Endodermal cell (in vitro differentiated cells): ENCODE measurements at regions not wholly inside any gene's neighbourhood (a gene's known extent, or its start where the extent isn't known, plus 50 kb on each side); places are given as distances from the start of the nearest gene placed in this dataset.

ENCODE experiments used
- DNase-seq: peaks from one replicate; pipeline ENCODE4 v3.0.0-alpha.2; 2017
- H3K27ac ChIP-seq: 2 replicates; pipeline ENCODE4 v1.5.1; 2013; ENCODE audit warnings: mild to moderate bottlenecking, low read depth, low read length, moderate library complexity
- H3K27me3 ChIP-seq: 2 replicates; pipeline ENCODE4 v1.6.1; 2013; ENCODE audit warnings: mild to moderate bottlenecking, low read length, moderate library complexity; ENCODE audit not compliant: insufficient read depth, control insufficient read depth, poor library complexity, severe bottlenecking
- H3K36me3 ChIP-seq: 2 replicates; pipeline ENCODE4 v1.7.0; 2013; ENCODE audit warnings: mild to moderate bottlenecking, low read length, moderate library complexity; ENCODE audit not compliant: control insufficient read depth, insufficient read depth
- H3K4me1 ChIP-seq: one replicate; pipeline ENCODE4 v1.7.0; 2013; ENCODE audit warnings: low read length; ENCODE audit not compliant: control insufficient read depth, insufficient read depth
- H3K4me3 ChIP-seq: 2 replicates; pipeline ENCODE4 v1.5.1; 2013; ENCODE audit warnings: mild to moderate bottlenecking, low read length, moderate library complexity
- H3K9ac ChIP-seq: 2 replicates; pipeline ENCODE4 v1.6.1; 2013; ENCODE audit warnings: mild to moderate bottlenecking, low read length, moderate library complexity; ENCODE audit not compliant: poor library complexity, severe bottlenecking; ENCODE audit errors: extremely low read depth
- H3K9me3 ChIP-seq: 2 replicates; pipeline ENCODE4 v1.6.1; 2013; ENCODE audit warnings: mild to moderate bottlenecking, low read length, moderate library complexity; ENCODE audit not compliant: control insufficient read depth
- H3K27ac Mint-ChIP-seq: 2 replicates; pipeline ENCODE4 v1.8.0; 2020; ENCODE audit warnings: mixed read lengths
- H3K27me3 Mint-ChIP-seq: 2 replicates; pipeline ENCODE4 v1.8.0; 2021; ENCODE audit warnings: mild to moderate bottlenecking, mixed read lengths; ENCODE audit not compliant: insufficient read depth
- H3K36me3 Mint-ChIP-seq: 2 replicates; pipeline ENCODE4 v1.8.0; 2020; ENCODE audit warnings: low read depth, mixed read lengths
- H3K4me1 Mint-ChIP-seq: 2 replicates; pipeline ENCODE4 v1.8.0; 2020; ENCODE audit warnings: mixed read lengths
- H3K4me3 Mint-ChIP-seq: 2 replicates; pipeline ENCODE4 v1.8.0; 2020; ENCODE audit warnings: mild to moderate bottlenecking, moderate library complexity, mixed read lengths
- H3K9me3 Mint-ChIP-seq: 2 replicates; pipeline ENCODE4 v1.8.0; 2020; ENCODE audit warnings: mild to moderate bottlenecking, mixed read lengths
- WGBS, 2 experiments: methylation state at CpG; one replicate each; pipeline versions ENCODE4 v1.1.5 to v1.1.7; 2013; ENCODE audit warnings: missing lambda C conversion rate in 2 of 2, mixed read lengths in 1 of 2; ENCODE audit not compliant: insufficient coverage in 1 of 2, insufficient read length in 1 of 2; 5-methylcytosine and 5-hydroxymethylcytosine counted together
- TF ChIP-seq, protein P1 (sequence below): fragments of 200-600 bp; sonication (generic); conservative IDR thresholded peaks from 2 replicates; pipeline ENCODE4 v1.5.0; 2021; ENCODE audit warnings: antibody characterized with exemption, mild to moderate bottlenecking

DNA sequence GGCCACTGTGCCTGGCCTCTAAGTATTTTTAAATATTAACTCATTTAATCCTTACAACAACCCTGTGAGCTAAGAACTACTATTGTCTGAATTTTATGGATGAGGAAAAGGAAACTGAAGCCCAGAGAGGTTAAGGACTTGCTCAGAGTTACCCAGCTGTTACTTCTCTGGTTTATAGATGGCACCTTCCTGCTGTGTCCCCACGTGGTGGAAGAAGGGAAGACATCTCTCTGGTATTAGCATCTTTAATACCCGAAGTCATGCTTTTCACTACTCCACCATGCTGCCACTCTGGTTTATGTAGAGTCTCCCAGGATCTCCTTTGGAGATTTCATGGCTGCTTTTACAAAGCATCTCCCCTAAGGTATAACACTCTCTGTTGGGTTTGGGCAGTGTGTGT lies 105.5 kb upstream of the MKLN1 start:
- Mint-ChIP-seq H3K36me3 (no peaks in the 10 kb centered on the region), H3K4me3 (no peak overlapping the region)
- 75 to 88% methylated on average over 1 to 2 of the region's 2 CpGs for WGBS, 2 experiments

DNA sequence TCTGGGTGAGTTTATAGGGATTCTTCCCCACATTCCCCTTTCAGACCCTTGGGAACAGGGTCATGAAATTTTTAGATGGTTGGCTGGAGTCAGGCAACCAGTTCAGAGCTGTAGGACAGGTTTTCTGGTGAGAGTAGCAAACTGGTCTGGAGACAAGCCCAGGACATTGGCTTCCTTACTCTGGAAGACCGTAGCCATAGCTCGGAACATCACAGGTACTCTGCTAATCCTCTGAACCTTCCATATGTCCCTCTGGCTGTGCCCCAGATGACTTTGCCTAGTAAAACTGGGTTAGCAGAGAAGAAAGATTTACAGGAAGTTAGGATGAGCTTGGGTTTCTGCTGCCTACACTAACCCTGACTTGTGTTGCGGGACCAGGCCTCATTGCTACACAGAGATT lies 104.5 kb upstream of the MKLN1 start:
- 98 to 100% methylated on average over 2 to 3 of the region's 3 CpGs for WGBS, 2 experiments

More for the DNA sequence above, 105.5 kb upstream of the MKLN1 start:
- TF ChIP-seq, protein P1, sequence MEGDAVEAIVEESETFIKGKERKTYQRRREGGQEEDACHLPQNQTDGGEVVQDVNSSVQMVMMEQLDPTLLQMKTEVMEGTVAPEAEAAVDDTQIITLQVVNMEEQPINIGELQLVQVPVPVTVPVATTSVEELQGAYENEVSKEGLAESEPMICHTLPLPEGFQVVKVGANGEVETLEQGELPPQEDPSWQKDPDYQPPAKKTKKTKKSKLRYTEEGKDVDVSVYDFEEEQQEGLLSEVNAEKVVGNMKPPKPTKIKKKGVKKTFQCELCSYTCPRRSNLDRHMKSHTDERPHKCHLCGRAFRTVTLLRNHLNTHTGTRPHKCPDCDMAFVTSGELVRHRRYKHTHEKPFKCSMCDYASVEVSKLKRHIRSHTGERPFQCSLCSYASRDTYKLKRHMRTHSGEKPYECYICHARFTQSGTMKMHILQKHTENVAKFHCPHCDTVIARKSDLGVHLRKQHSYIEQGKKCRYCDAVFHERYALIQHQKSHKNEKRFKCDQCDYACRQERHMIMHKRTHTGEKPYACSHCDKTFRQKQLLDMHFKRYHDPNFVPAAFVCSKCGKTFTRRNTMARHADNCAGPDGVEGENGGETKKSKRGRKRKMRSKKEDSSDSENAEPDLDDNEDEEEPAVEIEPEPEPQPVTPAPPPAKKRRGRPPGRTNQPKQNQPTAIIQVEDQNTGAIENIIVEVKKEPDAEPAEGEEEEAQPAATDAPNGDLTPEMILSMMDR = peak; percentile 25
- Mint-ChIP-seq H3K27ac (no peak overlapping the region), H3K27me3 (no peaks in the 10 kb centered on the region), H3K4me1 (no peaks in the 10 kb centered on the region), H3K9me3 (peaks cover 2% of the 10 kb centered on the region)
- no peak overlapping the region for H3K27ac ChIP-seq
- no peak for DNase-seq
- H3K27me3 ChIP-seq = no peaks in the 10 kb centered on the region
- no peaks in the 10 kb centered on the region for H3K36me3 ChIP-seq
- H3K9ac ChIP-seq = no peak overlapping the region
- no peaks in the 10 kb centered on the region for H3K9me3 ChIP-seq
- no peaks in the 10 kb centered on the region for H3K4me1 ChIP-seq
- H3K4me3 ChIP-seq = no peak overlapping the region

DNA sequence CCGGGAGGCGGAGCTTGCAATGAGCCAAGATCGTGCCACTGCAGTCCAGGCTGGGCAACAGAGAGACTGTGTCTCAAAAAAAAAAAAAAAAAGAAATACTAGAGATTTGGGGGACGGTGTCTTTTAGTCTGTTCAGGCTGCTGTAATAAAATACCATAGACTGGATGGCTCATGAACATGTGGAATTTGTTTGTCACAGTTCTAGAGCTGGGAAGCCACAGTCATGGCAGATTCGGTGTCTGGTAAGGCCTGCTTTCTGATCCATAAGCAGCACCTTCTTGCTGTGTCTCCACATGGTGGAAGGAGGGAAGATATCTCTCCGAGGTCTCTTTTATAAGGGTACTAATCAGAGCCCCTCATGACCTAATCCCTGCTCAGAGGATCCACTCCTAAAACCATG lies 102.7 kb upstream of the MKLN1 start:
- Histone ChIP-seq H3K9me3 (no peaks in the 10 kb centered on the region), H3K27ac (no peak overlapping the region), H3K36me3 (no peaks in the 10 kb centered on the region), H3K4me1 (no peaks in the 10 kb centered on the region), H3K4me3 (no peak overlapping the region), H3K9ac (no peak overlapping the region), H3K27me3 (no peaks in the 10 kb centered on the region)
- Mint-ChIP-seq H3K27ac (no peak overlapping the region), H3K36me3 (no peaks in the 10 kb centered on the region), H3K4me3 (no peak overlapping the region), H3K9me3 (peaks cover 2% of the 10 kb centered on the region), H3K27me3 (no peaks in the 10 kb centered on the region), H3K4me1 (no peaks in the 10 kb centered on the region)
- 98% methylated on average over 6 of the region's 6 CpGs; no CpG with 5 or more reads in 1 of the 2 experiments for WGBS, 2 experiments
- no peak for DNase-seq
- TF ChIP-seq, protein P1 = no peak

More for the DNA sequence above, 104.5 kb upstream of the MKLN1 start:
- TF ChIP-seq, protein P1 = no peak
- H3K36me3 ChIP-seq = no peaks in the 10 kb centered on the region
- no peaks in the 10 kb centered on the region for H3K36me3 Mint-ChIP-seq
- no peak overlapping the region for H3K9ac ChIP-seq
- no peaks in the 10 kb centered on the region for H3K4me1 Mint-ChIP-seq
- no peak overlapping the region for H3K27ac ChIP-seq
- H3K27ac Mint-ChIP-seq = no peak overlapping the region
- no peaks in the 10 kb centered on the region for H3K27me3 ChIP-seq
- H3K4me1 ChIP-seq = no peaks in the 10 kb centered on the region
- no peak for DNase-seq
- H3K9me3 Mint-ChIP-seq = peaks cover 2% of the 10 kb centered on the region
- H3K9me3 ChIP-seq = no peaks in the 10 kb centered on the region
- no peak overlapping the region for H3K4me3 ChIP-seq
- no peaks in the 10 kb centered on the region for H3K27me3 Mint-ChIP-seq
- no peak overlapping the region for H3K4me3 Mint-ChIP-seq
